ENCODE measurements at regions not wholly inside any gene's neighbourhood (a gene's known extent, or its start where the extent isn't known, plus 50 kb on each side); places are given as distances from the start of the nearest gene placed in this dataset.

GRCh38 chr3:67127254-67127653 is 129.1 kb downstream of the KBTBD8 start:
- Mint-ChIP-seq H3K4me1 (ENCODE audit: low read depth) (no peaks in the 10 kb centered on the region), H3K9me3 (ENCODE audit: low read depth) (peaks cover 11% of the 10 kb centered on the region), H3K36me3 (ENCODE audit: low read depth) (no peaks in the 10 kb centered on the region), H3K4me3 (ENCODE audit: unreplicated experiment) (no peak overlapping the region), H3K27ac (ENCODE audit: unreplicated experiment) (no peak overlapping the region), H3K27me3 (ENCODE audit: low read depth) (peaks cover 9% of the 10 kb centered on the region)
- no peak for TF ChIP-seq CTCF (IDR thresholded peaks at IDR 0.05)
- DNase-seq (ENCODE audit: low spot score): no peak

- Mint-ChIP-seq H3K36me3 (ENCODE audit: low read depth) (no peaks in the 10 kb centered on the region), H3K27me3 (ENCODE audit: low read depth) (no peaks in the 10 kb centered on the region), H3K4me3 (ENCODE audit: unreplicated experiment) (no peak overlapping the region), H3K27ac (ENCODE audit: unreplicated experiment) (no peak overlapping the region), H3K4me1 (ENCODE audit: low read depth) (no peaks in the 10 kb centered on the region), H3K9me3 (ENCODE audit: low read depth) (peaks cover 25% of the 10 kb centered on the region)
- no peak for TF ChIP-seq CTCF (IDR thresholded peaks at IDR 0.05)
- no peak for DNase-seq (ENCODE audit: low spot score)
Measured at GRCh38 chr3:67142432-67142831, 144.3 kb downstream of the KBTBD8 start.

GRCh38 chr3:67145738-67146137 is 147.6 kb downstream of the KBTBD8 start:
- no peak for TF ChIP-seq CTCF (IDR thresholded peaks at IDR 0.05)
- peaks cover 13% of the 10 kb centered on the region for H3K9me3 Mint-ChIP-seq (ENCODE audit: low read depth)
- H3K36me3 Mint-ChIP-seq (ENCODE audit: low read depth): no peaks in the 10 kb centered on the region
- H3K27me3 Mint-ChIP-seq (ENCODE audit: low read depth): no peaks in the 10 kb centered on the region
- H3K4me3 Mint-ChIP-seq (ENCODE audit: unreplicated experiment): no peak overlapping the region
- no peak overlapping the region for H3K27ac Mint-ChIP-seq (ENCODE audit: unreplicated experiment)
- DNase-seq (ENCODE audit: low spot score): no peak
- no peaks in the 10 kb centered on the region for H3K4me1 Mint-ChIP-seq (ENCODE audit: low read depth)

- no peak for DNase-seq (ENCODE audit: low spot score)
- peaks cover 2% of the 10 kb centered on the region for H3K27me3 Mint-ChIP-seq (ENCODE audit: low read depth)
- H3K27ac Mint-ChIP-seq (ENCODE audit: unreplicated experiment): no peak overlapping the region
- H3K4me3 Mint-ChIP-seq (ENCODE audit: unreplicated experiment): no peak overlapping the region
- no peaks in the 10 kb centered on the region for H3K36me3 Mint-ChIP-seq (ENCODE audit: low read depth)
- TF ChIP-seq CTCF (IDR thresholded peaks at IDR 0.05): no peak
- H3K4me1 Mint-ChIP-seq (ENCODE audit: low read depth): no peaks in the 10 kb centered on the region
- peaks cover 33% of the 10 kb centered on the region for H3K9me3 Mint-ChIP-seq (ENCODE audit: low read depth)
Measured at GRCh38 chr3:67154429-67154828, 156.3 kb downstream of the KBTBD8 start.

- H3K9me3 Mint-ChIP-seq (ENCODE audit: low read depth): no peaks in the 10 kb centered on the region
- TF ChIP-seq CTCF (IDR thresholded peaks at IDR 0.05): no peak
- H3K27me3 Mint-ChIP-seq (ENCODE audit: low read depth): peaks cover 15% of the 10 kb centered on the region
- H3K36me3 Mint-ChIP-seq (ENCODE audit: low read depth): no peaks in the 10 kb centered on the region
- H3K27ac Mint-ChIP-seq (ENCODE audit: unreplicated experiment): no peak overlapping the region
- no peaks in the 10 kb centered on the region for H3K4me1 Mint-ChIP-seq (ENCODE audit: low read depth)
- DNase-seq (ENCODE audit: low spot score): no peak
- H3K4me3 Mint-ChIP-seq (ENCODE audit: unreplicated experiment): no peak overlapping the region
Measured at GRCh38 chr3:67167481-67167880, 169.4 kb downstream of the KBTBD8 start.
